ENCODE measurements at regions not wholly inside any gene's neighbourhood (a gene's known extent, or its start where the extent isn't known, plus 50 kb on each side); places are given as distances from the start of the nearest gene placed in this dataset.

DNA sequence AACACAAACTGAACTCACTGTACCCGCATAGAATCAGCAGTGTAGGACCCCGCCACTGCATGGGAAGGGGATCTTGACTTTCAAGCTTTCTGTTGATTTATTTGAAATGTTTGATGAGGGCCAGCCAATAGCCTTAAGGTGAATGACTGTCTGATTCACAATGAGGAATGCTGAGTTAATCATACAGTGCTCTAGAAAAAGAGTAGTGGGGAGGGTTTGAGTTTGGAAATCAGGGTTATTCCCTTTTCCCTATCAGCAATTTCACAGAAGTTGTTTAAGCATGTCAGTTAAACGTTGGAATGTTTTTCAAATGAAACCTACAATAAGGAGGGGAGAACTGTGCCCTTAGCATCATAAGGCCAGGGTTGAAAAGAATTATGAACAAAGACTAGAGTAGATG, 937.5 kb downstream of the GRID1 start:
- no peak overlapping the region for H3K27ac ChIP-seq (ENCODE audit: low read length)
- WGBS (ENCODE audit: insufficient coverage, low lambda C conversion rate), result no CpG with 5 or more reads among the region's 3 CpGs
- H3K4me3 ChIP-seq (ENCODE audit: low read length), result no peak overlapping the region
- H3K4me1 ChIP-seq (ENCODE audit: control insufficient read depth, insufficient read depth, low read length), result no peaks in the 10 kb centered on the region
- no peaks in the 10 kb centered on the region for H3K9me3 ChIP-seq (ENCODE audit: control insufficient read depth, low read depth, low read length)
- no peaks in the 10 kb centered on the region for H3K36me3 ChIP-seq (ENCODE audit: control insufficient read depth, insufficient read depth, low read length)
- no peak for DNase-seq
- no peaks in the 10 kb centered on the region for H3K27me3 ChIP-seq (ENCODE audit: control insufficient read depth, insufficient read depth, low read length)

GRCh38 chr10:85430991-85431390, 935.6 kb downstream of the GRID1 start:
- no peak for DNase-seq
- WGBS (ENCODE audit: insufficient coverage, low lambda C conversion rate), result 50% methylated on average over 2 of the region's 2 CpGs

DNA sequence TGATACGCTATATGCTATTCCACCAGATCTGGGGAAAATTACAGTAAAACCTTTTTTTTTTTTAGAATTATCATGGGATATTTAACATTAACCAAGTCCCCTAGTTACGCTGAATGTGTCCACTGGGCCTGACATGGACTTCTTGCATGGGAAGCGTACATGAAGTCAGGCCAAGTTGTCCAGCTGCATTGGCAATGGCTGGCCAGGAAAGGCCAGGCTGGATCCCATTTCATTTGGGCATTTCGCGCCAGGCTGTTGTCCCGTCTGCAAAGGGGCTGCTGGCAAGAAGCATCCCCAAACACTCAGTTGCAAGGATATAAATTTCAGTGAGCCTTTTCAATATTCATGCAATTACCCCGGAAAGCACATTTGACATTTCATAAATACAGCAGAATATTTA, 933.3 kb downstream of the GRID1 start:
- H3K27me3 ChIP-seq (ENCODE audit: control insufficient read depth, insufficient read depth, low read length), result no peaks in the 10 kb centered on the region
- H3K4me3 ChIP-seq (ENCODE audit: low read length), result no peak overlapping the region
- WGBS (ENCODE audit: insufficient coverage, low lambda C conversion rate), result 92% methylated on average over 2 of the region's 7 CpGs

More at GRCh38 chr10:85430991-85431390, 935.6 kb downstream of the GRID1 start:
- Histone ChIP-seq H3K4me1 (ENCODE audit: control insufficient read depth, insufficient read depth, low read length) (no peaks in the 10 kb centered on the region), H3K36me3 (ENCODE audit: control insufficient read depth, insufficient read depth, low read length) (no peaks in the 10 kb centered on the region), H3K9me3 (ENCODE audit: control insufficient read depth, low read depth, low read length) (no peaks in the 10 kb centered on the region), H3K27me3 (ENCODE audit: control insufficient read depth, insufficient read depth, low read length) (no peaks in the 10 kb centered on the region), H3K4me3 (ENCODE audit: low read length) (no peak overlapping the region), H3K27ac (ENCODE audit: low read length) (no peak overlapping the region)

DNA sequence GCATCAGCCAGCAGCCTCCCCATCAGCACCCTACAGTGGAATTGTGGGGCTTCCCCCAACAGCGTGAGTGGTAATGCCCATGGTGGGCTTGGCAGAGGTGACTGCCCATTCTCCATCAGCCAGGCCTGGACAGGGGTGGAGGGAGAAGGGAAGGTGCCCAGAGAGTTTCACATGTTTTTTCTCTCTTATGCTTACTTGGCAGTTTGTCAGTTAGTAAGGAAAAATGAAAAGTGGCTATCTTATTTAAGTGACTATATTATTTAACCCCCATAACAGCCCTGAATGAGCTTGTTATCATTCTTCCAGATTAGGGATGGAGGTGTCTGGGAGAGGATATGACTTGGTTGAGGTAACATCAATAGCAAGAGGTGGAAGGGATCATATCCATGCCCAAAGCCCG, 921.7 kb downstream of the GRID1 start:
- WGBS (ENCODE audit: insufficient coverage, low lambda C conversion rate), result no CpG with 5 or more reads among the region's 2 CpGs
- H3K4me3 ChIP-seq (ENCODE audit: low read length), result no peak overlapping the region
- no peak for DNase-seq
- H3K27ac ChIP-seq (ENCODE audit: low read length), result no peak overlapping the region
- H3K9me3 ChIP-seq (ENCODE audit: control insufficient read depth, low read depth, low read length), result no peaks in the 10 kb centered on the region
- no peaks in the 10 kb centered on the region for H3K36me3 ChIP-seq (ENCODE audit: control insufficient read depth, insufficient read depth, low read length)
- H3K27me3 ChIP-seq (ENCODE audit: control insufficient read depth, insufficient read depth, low read length), result no peaks in the 10 kb centered on the region
- no peaks in the 10 kb centered on the region for H3K4me1 ChIP-seq (ENCODE audit: control insufficient read depth, insufficient read depth, low read length)

More for the DNA sequence above, 933.3 kb downstream of the GRID1 start:
- Histone ChIP-seq H3K4me1 (ENCODE audit: control insufficient read depth, insufficient read depth, low read length) (no peaks in the 10 kb centered on the region), H3K27ac (ENCODE audit: low read length) (no peak overlapping the region), H3K9me3 (ENCODE audit: control insufficient read depth, low read depth, low read length) (no peaks in the 10 kb centered on the region), H3K36me3 (ENCODE audit: control insufficient read depth, insufficient read depth, low read length) (no peaks in the 10 kb centered on the region)
- DNase-seq, result no peak

DNA sequence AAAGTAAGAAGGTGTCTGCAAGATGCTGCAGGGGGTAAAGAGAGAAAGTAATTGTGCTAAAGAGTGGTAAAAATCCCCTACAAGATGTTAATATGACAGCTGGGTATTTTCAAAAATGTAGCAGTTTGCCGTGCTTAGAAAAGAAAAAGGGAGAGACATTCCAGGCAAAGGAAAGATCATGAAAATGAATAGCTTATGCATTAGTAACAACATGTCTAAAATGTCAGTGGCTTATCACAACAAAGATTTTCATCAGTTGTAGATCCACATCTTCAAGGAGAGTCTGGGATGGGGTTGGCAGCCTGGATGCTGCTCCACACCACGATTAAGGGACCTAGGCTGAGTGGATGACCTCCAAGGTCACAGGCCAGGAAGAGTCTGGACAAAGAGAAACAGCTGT, 920.9 kb downstream of the GRID1 start:
- no peak for DNase-seq
- WGBS (ENCODE audit: insufficient coverage, low lambda C conversion rate), result no CpG with 5 or more reads among the region's 2 CpGs

GRCh38 chr10:85446827-85447226, 919.8 kb downstream of the GRID1 start:
- Histone ChIP-seq H3K4me1 (ENCODE audit: control insufficient read depth, insufficient read depth, low read length) (no peaks in the 10 kb centered on the region), H3K4me3 (ENCODE audit: low read length) (no peak overlapping the region)
- 63% methylated on average over 1 of the region's 2 CpGs for WGBS (ENCODE audit: insufficient coverage, low lambda C conversion rate)

More for the DNA sequence above, 920.9 kb downstream of the GRID1 start:
- Histone ChIP-seq H3K4me3 (ENCODE audit: low read length) (no peak overlapping the region), H3K27me3 (ENCODE audit: control insufficient read depth, insufficient read depth, low read length) (no peaks in the 10 kb centered on the region), H3K36me3 (ENCODE audit: control insufficient read depth, insufficient read depth, low read length) (no peaks in the 10 kb centered on the region), H3K27ac (ENCODE audit: low read length) (no peak overlapping the region), H3K9me3 (ENCODE audit: control insufficient read depth, low read depth, low read length) (no peaks in the 10 kb centered on the region), H3K4me1 (ENCODE audit: control insufficient read depth, insufficient read depth, low read length) (no peaks in the 10 kb centered on the region)

GRCh38 chr10:85447690-85448089, 918.9 kb downstream of the GRID1 start:
- no peak for DNase-seq
- Histone ChIP-seq H3K27me3 (ENCODE audit: control insufficient read depth, insufficient read depth, low read length) (no peaks in the 10 kb centered on the region), H3K27ac (ENCODE audit: low read length) (no peak overlapping the region), H3K4me1 (ENCODE audit: control insufficient read depth, insufficient read depth, low read length) (no peaks in the 10 kb centered on the region), H3K36me3 (ENCODE audit: control insufficient read depth, insufficient read depth, low read length) (no peaks in the 10 kb centered on the region), H3K4me3 (ENCODE audit: low read length) (no peak overlapping the region), H3K9me3 (ENCODE audit: control insufficient read depth, low read depth, low read length) (no peaks in the 10 kb centered on the region)
- WGBS (ENCODE audit: insufficient coverage, low lambda C conversion rate), result no CpG with 5 or more reads among the region's 1 CpG

More at GRCh38 chr10:85446827-85447226, 919.8 kb downstream of the GRID1 start:
- no peaks in the 10 kb centered on the region for H3K9me3 ChIP-seq (ENCODE audit: control insufficient read depth, low read depth, low read length)
- no peak for DNase-seq
- no peak overlapping the region for H3K27ac ChIP-seq (ENCODE audit: low read length)
- no peaks in the 10 kb centered on the region for H3K27me3 ChIP-seq (ENCODE audit: control insufficient read depth, insufficient read depth, low read length)
- H3K36me3 ChIP-seq (ENCODE audit: control insufficient read depth, insufficient read depth, low read length), result no peaks in the 10 kb centered on the region

DNA sequence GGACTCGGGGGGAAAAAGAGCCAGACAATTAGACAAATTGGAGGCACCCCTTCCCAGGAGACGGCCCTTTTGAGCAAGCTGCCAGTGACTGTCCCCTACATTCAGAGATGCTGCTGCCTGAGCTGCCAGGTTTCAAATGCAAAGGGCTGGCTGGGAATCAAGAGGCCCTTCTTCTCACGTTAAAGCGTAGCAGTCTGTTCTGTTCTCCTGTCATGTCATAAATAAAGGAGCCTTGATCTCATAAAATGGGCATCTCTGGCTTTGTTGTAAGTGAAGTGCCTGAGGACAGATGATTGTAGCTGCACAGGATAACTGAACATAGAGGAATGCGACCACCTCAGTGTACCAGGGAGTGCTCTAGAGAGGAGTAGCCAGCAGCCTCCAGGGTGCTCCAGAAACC, 917.9 kb downstream of the GRID1 start:
- Histone ChIP-seq H3K27ac (ENCODE audit: low read length) (no peak overlapping the region), H3K4me1 (ENCODE audit: control insufficient read depth, insufficient read depth, low read length) (no peaks in the 10 kb centered on the region), H3K36me3 (ENCODE audit: control insufficient read depth, insufficient read depth, low read length) (no peaks in the 10 kb centered on the region), H3K27me3 (ENCODE audit: control insufficient read depth, insufficient read depth, low read length) (no peaks in the 10 kb centered on the region), H3K4me3 (ENCODE audit: low read length) (no peak overlapping the region), H3K9me3 (ENCODE audit: control insufficient read depth, low read depth, low read length) (no peaks in the 10 kb centered on the region)
- no CpG with 5 or more reads among the region's 5 CpGs for WGBS (ENCODE audit: insufficient coverage, low lambda C conversion rate)
- DNase-seq, result no peak

DNA sequence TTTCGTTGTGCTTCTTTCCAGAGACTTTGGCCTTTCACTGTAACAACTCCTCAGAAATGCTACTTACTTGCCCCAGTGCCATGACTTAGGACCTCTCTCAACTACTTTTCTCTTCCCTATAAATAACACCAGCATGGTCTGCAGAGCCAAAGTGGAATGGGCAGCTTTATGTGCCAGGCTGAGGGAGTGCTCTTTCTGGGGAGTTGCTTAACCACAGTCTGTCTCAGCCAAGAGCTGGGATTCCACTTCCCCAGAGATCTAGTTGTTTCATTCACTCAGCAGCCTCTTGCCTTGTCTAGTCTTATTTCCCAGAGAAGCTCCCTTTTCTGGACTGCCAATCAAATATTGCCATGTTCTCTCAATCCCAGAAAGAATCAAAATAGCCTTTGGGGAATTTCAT, 912.2 kb downstream of the GRID1 start:
- WGBS (ENCODE audit: insufficient coverage, low lambda C conversion rate), result no CpG with 5 or more reads among the region's 1 CpG
- H3K27ac ChIP-seq (ENCODE audit: low read length), result no peak overlapping the region
- no peaks in the 10 kb centered on the region for H3K27me3 ChIP-seq (ENCODE audit: control insufficient read depth, insufficient read depth, low read length)

DNA sequence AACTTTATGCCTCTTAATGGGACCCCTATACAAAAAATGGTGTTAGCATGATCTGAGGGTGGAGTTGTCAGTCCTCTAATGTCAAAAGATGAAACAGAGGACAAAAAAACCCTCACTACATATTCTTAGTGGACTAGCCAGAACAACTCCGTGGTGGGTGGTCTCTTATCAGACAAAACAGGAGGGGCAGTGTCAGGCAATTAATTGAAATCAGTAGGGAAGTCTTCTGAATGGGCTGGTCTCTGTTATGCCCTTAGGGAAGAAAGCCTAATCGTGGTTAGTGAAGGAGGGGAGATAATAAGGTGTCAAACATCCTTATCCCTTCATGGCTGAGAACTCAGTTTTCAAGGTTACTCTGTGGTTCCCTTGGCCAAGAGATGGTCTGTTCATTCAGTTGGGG, 909.4 kb downstream of the GRID1 start:
- no peaks in the 10 kb centered on the region for H3K9me3 ChIP-seq (ENCODE audit: control insufficient read depth, low read depth, low read length)
- no CpG with 5 or more reads among the region's 2 CpGs for WGBS (ENCODE audit: insufficient coverage, low lambda C conversion rate)

More for the DNA sequence above, 912.2 kb downstream of the GRID1 start:
- Histone ChIP-seq H3K4me3 (ENCODE audit: low read length) (no peak overlapping the region), H3K4me1 (ENCODE audit: control insufficient read depth, insufficient read depth, low read length) (no peaks in the 10 kb centered on the region), H3K9me3 (ENCODE audit: control insufficient read depth, low read depth, low read length) (no peaks in the 10 kb centered on the region), H3K36me3 (ENCODE audit: control insufficient read depth, insufficient read depth, low read length) (no peaks in the 10 kb centered on the region)
- DNase-seq, result no peak

DNA sequence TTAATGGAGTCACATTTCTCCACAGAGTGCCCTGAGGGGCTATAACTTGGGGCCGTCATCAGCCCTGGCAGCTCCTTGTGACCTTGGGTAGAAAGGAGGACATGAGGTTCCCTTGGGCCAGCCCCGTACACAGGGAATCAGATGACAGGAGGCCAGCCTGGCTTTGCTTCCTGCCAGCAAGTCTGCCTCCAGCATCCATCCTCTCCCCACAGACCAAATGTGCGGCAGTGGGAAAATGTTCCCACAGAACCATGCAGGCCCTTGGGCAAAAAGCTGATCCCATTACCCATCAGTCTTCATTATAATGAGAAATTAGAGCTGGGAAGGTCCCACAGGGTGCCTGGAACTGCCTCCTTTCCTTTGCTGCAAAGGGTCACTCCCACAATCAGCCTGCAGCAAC, 908.3 kb downstream of the GRID1 start:
- no peaks in the 10 kb centered on the region for H3K27me3 ChIP-seq (ENCODE audit: control insufficient read depth, insufficient read depth, low read length)

More for the DNA sequence above, 909.4 kb downstream of the GRID1 start:
- no peaks in the 10 kb centered on the region for H3K36me3 ChIP-seq (ENCODE audit: control insufficient read depth, insufficient read depth, low read length)
- H3K4me1 ChIP-seq (ENCODE audit: control insufficient read depth, insufficient read depth, low read length), result no peaks in the 10 kb centered on the region
- no peak overlapping the region for H3K4me3 ChIP-seq (ENCODE audit: low read length)
- H3K27ac ChIP-seq (ENCODE audit: low read length), result no peak overlapping the region
- DNase-seq, result no peak
- H3K27me3 ChIP-seq (ENCODE audit: control insufficient read depth, insufficient read depth, low read length), result no peaks in the 10 kb centered on the region

More for the DNA sequence above, 908.3 kb downstream of the GRID1 start:
- Histone ChIP-seq H3K4me3 (ENCODE audit: low read length) (no peak overlapping the region), H3K9me3 (ENCODE audit: control insufficient read depth, low read depth, low read length) (no peaks in the 10 kb centered on the region), H3K27ac (ENCODE audit: low read length) (no peak overlapping the region), H3K36me3 (ENCODE audit: control insufficient read depth, insufficient read depth, low read length) (no peaks in the 10 kb centered on the region), H3K4me1 (ENCODE audit: control insufficient read depth, insufficient read depth, low read length) (no peaks in the 10 kb centered on the region)
- WGBS (ENCODE audit: insufficient coverage, low lambda C conversion rate), result 100% methylated on average over 1 of the region's 3 CpGs
- peak in 1 of 2 donors; percentile 1 for DNase-seq

Measured in large intestine (tissue), 3 donors.